NCI-H1105 (cell line): ENCODE measurements at regions not wholly inside any gene's neighbourhood (a gene's known extent, or its start where the extent isn't known, plus 50 kb on each side); places are given as distances from the start of the nearest gene placed in this dataset.
A peak's percentile ranks its signal among the peaks of the same experiment; 100 is the strongest.

Source experiments
- DNase-seq: peaks from one replicate; lab custom pipeline; 2025; lab: John Stamatoyannopoulos, UW

DNA sequence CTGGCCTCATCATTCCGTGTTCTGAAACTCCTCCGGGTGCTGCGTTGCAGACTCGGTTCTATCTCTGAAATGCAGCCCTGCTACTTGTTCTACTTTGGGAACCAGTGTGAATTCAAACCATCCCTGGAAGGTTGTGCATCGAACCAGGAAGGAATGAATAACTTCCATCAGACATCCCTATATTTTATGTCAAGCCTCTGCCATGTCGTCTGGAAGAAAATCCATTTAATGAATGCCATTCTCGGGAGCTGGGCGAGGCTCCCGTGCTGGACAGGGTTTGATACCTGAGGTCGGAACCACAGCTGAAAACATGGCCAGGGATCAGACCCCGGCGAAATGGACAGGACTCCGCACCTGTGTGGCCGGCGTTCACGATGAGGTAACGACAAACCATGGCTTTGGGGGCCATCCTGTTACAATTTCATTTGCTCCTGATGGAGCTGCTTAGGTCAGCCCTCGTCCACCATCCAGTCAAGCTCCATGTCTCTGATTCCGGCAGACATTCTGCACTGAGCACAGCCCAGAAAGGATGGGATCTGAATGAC is 821.6 kb downstream of the GALR1 start:
- DNase-seq = no peak

DNA sequence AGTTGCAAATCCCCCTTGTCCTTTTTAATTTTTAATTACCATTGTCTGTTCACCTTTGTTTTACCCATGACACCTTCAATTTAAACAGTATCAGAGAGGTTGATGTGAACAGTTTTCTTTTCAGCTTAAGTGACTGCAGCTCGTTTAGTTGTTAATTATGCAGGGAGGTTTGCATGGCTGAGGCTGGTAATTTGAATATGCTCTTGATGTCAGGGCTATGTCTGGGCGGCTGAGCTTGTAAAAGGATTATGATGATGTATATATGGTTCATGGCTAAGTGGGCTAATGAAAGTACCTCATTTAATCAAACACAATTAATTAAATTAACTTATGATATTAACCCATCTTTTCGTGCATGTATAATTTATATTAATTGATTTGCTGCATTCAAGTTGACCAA is 822.1 kb downstream of the GALR1 start:
- DNase-seq = no peak

DNA sequence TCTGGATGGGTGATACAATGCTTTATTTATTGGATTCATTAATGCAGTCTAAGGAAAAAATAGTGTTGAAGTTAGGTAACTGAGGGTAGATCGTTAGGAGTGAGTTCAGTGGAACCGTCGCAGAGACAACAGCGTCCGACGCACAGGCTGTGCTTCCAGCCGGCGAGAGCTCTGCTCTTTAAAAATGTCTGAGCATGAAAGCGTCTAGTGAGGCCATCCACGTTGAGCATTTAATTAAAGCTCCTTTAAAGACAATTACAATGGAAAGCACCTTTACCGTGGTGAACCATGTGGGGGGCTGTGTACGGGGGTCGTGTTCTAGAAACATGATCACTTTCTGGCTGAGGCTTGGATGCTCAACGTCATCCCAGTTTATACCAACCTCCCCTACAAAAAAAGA is 822.7 kb downstream of the GALR1 start:
- DNase-seq = no peak

DNA sequence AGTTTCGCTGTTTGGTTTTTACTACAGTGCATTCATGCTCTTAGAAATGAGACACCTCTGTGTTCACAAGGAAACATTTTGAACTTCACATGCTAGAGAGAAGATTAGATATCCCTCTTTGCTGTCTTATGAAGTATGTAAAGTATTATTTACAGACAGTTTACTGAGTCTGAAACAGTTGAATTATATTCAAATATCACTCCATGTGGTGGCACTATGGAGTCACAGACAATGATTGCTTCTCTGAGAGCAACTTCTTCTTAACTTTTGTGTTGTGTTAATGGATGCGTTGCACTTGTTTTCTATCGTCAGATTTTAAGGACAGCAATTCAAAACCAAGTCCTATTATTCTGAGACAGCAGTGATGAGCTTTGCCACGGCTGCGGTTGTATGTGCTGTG is 823.6 kb downstream of the GALR1 start:
- DNase-seq = peak; percentile 8

DNA sequence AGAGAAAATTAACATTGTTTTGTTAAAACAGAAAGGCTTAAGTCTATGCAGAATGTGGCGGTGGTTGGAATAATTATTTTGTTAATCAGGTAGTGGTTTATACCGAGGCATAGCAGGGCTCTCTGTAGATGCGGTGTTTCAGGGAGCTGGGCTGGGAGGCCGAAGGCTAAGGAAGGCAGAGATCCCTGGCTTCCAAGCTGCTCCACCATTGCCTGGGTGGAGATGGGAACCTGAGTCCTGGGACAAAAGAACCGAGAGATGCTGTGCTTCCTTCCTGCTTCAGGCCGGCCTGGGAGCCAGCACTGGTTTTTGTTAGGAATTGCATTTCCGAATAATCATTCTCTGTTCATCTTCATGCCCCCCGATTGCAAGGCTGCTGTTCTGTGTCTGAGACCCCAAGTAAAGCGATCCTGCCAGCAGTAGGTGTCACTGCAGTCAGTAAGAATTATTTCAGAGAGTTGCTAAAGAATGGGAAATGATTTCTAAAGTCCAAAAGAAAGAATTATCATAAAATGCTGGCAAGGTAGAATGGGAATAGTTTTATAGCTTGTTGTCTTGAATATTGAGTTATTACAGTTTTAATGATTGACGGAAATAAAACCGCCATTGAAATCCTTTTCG is 824.9 kb downstream of the GALR1 start:
- DNase-seq = no peak

DNA sequence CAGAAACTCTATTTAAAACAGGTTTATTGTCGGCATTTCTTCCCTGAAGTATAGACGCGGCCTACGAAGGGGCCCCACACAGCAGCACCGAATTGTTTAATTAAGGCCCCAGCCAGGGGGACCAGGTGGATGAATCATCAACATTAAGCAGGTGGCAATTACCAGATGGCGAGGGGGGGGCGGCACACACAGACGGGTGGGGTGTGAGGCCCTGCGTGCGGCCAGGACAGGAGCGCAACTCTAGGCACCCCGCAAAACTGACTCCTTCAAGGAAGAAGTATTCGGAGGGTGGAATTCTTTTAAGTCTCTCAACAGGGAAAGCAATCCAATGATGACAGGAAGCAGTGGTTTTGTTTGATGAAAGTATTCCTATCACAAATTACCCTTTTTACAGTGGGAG is 830.4 kb downstream of the GALR1 start:
- DNase-seq = no peak

DNA sequence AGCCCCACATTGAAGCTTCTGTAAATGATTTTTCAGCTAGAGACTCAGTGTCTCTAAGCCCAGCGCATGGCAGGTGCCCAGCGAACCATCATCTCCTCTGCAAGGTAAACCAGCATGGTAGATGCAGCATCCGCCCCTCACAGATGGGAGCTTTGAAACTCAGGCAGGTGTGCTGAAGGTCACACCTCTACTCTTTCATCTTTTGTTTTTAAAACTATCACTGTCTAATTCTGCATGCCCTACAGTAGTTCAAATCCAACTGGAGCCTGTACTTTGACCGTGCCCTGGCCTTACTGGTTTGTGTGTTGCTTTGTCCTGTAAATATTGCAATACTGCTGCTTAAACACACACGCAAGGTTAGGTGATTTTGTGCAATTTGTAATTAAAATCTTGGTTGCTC is 831.1 kb downstream of the GALR1 start:
- DNase-seq = no peak

DNA sequence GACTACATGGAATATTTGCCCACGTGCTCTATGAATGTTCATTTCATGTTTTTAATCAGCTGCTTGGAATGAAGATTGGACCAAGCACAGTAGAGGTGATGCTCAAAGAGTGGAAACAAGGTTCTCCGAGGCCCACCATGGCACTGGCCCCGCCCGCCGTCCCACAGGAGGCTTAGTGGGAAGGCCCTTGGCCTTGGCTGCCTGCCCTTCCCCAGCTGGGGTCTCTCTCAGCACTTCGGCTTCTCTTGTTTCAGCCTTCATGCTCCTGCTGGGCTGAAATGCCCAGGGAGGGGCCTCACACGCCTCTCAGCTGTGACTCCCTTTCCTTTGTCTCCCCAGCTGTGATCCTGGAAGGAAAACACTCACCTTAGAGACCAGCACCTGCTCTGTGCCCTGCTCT is 833.2 kb downstream of the GALR1 start:
- DNase-seq = no peak

DNA sequence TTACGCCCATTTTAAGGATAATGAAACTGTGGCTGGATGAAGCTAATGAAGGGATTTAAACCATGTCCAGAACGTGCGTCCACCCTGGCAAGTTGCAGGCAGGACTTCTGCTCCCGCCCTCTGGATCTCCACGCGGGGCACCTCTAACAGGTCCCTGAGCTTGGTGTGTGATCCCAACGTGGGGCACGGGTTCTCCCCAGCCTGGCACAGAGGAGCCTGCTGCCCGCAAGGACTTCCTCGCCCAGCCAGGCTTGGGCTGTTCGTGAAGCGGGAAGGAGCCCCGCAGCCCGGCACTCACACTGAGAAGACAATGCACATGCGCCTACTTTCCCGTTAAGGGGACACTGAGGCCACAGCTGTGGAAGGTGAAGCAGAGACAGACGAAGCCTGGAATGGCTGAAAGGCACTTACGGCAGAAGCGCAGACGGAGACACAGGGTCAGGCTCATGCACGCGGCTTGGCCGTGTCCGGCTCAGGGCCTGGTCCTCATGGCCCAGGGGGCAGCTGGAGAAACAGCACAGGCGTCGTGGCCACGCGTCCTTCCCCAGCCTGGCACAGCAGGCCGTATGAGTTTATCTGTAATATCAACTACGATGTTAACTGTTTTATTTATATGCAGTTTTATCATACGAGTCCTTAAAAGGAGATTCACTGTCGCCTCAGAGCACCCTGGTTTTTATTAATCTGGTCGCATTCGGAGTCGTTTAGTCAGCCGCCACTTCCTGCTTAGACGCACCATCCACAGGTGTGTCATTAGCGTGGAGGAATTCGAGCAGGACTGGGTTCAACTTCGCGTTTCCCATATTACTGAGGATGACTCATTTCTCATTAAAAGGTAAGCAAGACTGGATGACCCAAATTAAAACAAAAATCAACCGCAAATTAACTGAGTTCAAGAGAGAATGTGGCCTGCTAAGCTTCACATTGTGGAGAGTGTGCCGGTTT is 835.9 kb downstream of the GALR1 start:
- no peak for DNase-seq

DNA sequence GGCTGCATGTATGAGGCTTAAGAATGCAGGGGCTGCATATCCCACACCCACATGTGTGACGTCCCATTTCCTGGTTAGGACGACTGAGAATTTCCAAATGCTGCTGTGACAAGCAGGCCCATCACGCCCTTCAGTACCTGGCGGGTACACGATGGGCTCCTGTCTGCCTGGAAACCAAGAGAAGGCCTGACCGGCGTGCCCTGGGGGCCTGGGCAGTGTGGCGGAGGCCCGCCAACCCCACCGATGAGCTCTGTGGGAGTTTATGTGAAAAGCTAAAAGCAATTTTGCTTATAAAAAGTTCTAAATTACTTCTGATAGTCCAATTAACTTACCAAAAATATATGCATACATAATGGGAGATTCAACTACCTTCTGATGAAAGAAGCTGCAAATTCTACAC is 837.3 kb downstream of the GALR1 start:
- DNase-seq = no peak

DNA sequence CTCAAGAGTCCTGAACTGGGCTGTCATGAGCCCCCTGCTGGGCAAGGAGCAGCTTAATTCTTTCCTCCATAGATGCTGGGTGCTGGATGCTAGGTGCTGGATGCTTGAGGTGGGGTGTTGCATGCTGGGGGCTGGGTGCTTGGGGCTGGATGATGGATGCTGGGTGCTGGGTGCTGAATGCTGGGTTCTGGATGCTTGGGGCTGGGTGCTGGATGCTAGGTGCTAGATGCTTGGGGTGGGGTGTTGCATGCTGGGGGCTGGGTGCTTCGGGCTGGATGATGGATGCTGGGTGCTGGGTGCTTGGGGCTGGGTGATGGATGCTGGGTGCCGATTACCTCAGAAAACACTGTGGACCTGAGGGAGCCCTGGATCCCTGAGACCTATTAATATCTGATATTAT is 837.7 kb downstream of the GALR1 start:
- no peak for DNase-seq

DNA sequence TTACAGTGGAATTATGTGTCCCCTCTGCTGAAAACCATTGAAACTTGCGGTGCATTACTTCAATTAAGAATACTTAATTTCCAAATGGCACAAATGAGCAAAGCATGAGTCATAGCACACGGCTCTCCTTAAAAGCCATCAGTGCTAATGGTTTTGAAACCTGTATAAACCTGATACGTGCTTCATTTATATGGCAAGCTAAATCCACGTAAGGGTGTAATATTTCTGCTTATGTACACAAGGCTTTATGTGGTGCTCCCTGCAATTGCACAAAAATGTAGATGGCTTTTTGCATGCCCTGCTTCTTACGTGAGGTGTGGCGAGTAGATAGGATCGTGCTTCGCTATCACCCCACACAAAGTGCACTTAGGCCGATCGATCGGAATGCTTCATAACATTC is 840.9 kb downstream of the GALR1 start:
- DNase-seq = peak; percentile 86

DNA sequence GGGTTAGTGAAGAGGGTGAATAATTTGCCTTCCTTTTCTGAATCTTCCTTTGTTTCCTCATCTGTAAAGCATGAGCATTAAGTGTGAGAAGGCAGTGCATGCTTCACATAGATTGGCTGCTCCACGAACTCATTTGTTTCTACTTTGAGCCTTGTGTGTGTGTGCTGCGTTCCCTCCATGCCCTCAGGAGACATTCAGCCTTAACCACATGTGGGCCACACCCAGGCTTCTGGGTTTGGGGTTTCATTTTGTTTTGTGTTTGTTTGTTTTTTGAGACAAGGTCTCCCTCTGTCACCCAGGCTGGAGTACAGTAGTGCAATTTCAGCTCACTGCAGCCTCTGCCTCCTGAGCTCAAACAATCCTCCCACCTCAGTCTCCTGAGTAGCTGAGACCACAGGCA is 843.3 kb downstream of the GALR1 start:
- no peak for DNase-seq

DNA sequence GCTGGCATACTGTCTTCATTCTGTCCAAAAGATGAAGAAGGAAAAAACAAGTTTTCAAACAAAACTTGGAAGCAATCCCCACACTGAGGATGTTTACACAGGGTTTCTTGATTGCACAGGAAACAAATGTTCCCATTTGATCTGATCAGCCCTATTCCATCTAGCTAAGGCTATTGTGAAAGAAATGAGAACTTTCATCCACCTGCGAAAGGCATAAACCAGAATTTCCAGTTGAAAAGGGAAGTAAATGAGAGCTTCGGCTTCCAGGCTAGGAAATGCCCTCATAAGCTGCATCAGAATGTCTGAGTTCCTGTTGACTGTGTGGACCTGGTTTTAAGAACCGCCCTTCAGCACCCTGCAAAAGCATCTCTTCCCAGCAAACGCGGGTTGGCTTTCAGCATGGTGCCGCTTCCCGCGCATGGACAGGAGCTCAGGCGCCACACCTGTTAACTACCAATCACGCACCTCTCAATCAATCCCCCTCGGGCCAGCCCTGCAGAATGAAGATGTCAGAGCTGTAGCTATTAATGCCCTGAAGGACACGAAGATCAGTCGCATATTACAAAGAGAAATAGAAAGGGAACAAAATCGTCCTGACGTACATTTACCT is 850.4 kb downstream of the GALR1 start:
- DNase-seq = no peak

DNA sequence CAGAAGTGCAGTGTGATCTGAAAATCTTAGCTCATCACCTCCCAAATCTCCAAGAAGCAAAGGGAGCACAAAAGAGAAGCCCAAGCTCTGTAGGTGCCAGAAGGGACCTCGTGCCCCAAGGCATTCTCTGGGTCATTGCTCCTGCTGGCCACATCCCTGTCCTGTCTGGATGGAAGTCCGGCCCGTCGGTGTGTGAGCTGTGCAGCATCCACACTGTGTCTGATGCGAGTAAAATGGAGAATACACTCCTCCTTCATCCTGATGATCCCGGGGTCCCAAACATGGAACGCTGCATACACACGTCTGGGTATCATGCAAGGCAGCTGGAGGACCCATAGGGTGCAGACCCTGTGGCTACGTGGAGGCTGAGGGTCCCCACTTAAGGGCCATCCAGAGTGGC is 851.4 kb downstream of the GALR1 start:
- no peak for DNase-seq

DNA sequence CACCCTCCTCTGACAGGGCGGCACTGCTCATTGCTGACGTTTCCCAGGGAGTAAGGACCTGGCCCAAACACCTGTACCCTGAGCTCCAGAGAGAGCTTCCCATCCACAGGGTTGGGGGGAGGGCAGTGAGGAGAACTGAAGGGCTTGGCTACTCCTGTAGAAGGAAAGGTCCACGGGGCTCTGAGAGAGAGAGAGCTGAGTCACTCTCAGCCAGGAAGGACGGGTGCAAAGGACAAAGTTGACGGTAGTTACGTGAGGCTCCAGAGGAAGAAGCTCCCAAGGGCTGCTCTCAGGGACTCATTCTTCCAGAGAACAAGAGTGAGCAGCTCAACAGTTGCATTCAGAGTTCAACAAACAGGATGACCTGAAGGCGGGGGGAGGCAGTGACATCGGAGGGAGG is 852.5 kb downstream of the GALR1 start:
- no peak for DNase-seq

DNA sequence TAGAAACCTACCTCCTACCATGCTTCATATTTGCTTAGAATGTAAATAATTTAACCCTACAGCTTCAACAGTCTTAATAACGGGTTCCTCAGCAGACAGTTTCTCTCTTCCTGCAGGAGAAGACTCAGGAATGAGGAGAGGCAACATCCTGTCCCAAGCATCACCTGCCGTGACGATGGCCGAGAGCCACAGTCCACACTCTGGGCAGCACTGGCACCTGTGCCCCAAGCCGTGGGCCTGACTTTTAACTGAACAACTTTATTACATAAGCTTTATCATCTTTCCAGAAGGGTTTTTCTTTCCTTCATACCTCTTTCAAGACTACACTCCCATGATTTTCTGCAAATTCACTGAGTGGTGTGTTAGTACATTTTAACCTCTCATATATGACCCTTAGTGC is 856.0 kb downstream of the GALR1 start:
- DNase-seq = no peak

DNA sequence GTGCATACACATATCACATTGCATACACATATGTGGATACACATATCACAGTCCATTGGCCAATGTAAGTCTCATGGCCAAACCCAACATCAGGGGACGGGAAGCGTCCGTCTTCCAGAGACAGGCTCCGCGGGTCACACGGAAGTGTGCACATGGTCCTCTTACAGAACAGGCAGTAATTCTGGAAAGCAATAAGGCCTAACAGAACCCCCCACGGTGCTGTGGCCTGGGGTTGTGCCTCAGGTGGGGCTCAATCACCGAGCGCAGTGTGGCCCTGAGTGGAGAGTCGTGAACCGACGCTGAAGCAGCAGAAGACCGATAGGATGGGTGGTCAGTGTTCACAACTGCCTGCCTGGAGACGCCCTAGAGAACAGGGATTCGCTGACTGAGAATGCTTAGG is 857.3 kb downstream of the GALR1 start:
- DNase-seq = no peak

DNA sequence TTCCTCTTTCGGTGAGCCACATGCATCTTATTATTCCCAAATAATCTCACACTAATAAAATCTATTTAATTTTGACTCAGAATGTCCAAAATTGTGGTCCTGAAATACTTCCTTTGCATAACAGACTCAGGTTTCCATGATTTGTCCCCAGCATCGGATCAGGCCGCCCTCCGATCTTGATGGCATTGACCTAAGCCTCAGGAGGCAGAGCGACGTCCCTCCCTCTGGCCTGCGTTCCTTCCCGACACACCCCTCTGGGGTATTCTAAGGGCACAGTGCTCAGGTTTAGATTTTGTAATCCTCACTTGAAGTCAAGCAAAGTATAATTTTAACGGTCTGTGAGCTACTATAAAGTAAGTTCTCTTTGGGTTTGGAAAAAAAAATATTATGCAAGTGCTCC is 857.7 kb downstream of the GALR1 start:
- no peak for DNase-seq

DNA sequence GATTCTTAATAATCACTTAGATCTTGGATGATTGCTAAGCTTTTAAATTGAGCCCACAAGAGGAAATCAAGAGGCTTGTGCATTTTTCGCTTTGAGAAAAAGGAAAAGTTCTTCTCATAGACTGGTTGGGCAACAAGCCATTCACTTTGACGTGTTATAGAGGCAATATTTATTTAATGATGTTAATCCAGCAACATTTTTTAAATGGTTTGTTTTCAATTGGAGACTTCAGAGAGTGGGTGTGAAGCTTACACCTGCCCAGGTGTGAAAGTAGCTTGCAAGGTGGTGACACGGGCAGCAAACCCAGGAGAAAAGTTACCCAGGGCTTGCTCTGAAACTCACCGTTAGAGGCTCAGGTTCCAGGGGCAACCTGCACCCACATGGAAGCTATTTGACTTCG is 858.9 kb downstream of the GALR1 start:
- DNase-seq = no peak

DNA sequence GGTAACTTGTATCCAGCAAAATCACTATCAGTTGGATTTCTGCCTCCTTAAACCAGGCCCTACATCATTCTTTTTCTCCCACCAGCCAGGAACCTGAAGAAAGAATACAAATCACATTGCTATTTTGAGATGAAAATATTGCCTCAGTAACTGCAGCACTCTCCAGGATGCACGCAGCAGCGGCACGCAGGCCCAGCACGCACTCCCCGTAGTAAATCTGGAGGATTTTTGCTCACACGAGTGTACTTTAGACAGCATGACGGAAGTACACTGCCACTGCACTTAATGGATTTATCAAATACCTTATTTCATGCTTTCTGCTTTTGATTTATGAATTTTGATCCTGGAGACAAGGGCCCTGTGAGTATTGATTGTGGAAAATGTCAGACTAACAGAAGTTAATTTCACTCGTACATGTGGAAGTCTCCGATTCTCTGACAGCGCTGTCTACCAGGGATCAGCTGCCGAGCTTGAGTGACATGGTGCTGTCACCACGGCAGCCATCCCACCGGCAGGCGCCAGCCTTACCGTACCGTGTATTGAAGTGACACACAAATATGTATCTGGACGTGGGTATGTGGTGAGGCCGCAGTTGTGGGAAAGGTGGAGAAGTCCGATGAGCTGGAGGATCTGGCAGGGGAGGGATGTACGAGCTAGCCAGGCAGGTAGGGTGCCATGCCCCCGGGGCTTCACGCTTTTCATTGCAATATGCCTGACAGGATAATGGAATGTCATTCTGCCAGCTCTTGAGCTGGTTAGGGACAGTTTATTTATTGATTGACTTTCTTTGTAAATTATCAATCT is 863.7 kb downstream of the GALR1 start:
- DNase-seq = no peak

DNA sequence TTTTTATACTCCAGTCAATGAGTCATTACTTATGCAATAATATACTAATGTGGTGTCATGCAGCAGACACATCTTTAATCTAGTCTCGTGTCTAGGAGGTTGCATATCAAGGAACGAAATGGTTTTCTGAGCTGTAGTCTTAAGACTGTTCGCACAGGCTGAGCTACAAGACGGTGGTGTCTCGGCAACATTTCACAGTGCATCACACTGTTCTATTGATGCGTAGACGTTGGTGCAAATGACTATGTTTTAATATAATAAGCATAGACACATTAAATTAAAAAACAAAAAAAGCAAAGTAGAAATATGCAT is 864.2 kb downstream of the GALR1 start:
- DNase-seq = no peak
